ENCODE measurements at regions not wholly inside any gene's neighbourhood (a gene's known extent, or its start where the extent isn't known, plus 50 kb on each side); places are given as distances from the start of the nearest gene placed in this dataset.
"Not testable (repeated sequence)": the region's sequence is repeated elsewhere in the genome, so short reads cannot be mapped to it uniquely, and the experiment has no call there.

DNA sequence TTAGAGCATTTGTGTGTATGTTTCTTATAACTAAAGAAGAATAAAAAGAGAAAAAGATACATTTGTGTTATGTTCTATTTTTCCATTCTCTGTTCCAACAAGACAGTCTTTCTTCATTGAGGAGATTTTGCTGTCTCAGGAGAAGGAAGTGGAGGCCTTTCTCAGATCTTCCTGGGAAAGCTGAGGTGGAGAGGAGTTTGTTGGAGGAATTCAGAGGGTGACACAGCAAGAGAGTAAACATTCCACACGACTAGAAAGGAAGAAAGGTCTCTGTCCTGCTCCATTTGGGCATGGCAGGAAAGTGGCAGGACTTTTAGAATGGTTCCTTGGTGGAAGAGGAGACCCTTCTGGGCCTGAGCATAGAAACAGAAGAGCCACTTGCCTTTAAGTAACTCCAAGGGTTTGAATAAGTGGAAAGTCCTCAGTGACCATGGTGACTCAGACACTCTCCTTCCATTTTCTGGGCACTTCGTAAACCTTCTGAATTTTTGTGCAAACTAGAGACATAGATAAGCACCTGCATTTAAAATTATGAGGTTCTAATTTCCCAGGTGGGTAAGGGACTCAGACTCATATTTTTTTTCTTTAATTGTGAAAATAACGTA is 52.3 kb upstream of the COL5A2 start:
- no peak for DNase-seq

DNA sequence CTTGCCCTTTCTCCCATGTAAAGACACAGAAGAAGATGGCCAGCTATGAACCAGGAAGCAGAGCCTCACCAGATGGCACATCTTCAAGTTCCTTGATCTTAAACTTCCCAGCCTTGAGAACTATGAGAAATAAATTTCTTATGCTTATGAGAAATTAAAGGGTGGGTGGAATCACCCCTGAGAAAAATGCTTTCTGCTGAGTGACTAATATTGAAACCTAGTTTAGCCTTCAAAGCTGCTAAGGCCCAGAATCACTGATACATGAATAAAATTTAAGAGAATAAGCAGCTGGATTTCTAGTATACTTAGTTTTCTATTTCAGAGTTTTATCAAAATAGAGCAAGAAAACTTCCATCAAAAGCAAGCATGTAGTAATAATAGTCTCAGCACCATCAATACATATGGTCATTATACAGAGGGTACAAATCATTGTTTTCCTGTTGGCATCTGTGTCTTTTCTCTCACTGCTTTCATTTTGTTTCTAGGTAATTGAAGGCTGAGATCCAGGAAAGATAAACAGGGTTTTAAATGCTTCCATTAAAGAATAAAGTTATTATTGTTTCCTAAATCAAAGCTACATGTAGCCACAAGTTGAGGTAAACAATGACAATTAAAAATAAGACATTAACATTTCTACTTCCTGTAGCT is 53.3 kb upstream of the COL5A2 start:
- DNase-seq: no peak

DNA sequence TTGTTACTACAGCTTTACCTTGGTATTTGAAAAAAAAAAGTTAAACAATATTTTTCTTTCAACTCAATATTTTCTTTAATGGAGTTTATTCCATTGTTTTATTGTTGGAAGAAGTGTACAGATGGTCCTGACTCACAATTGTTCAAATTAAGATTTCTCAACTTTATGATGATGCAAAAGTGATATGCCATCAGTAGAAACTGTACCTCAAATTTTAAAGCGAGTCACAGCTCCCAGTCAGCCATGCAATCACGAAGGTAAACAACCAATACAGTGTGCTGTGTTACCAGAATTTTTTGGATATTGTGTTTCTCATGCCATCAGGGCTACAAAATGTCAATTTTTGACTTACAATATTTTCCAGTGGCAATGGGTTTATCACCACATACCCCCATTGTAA is 54.0 kb upstream of the COL5A2 start:
- DNase-seq: no peak

DNA sequence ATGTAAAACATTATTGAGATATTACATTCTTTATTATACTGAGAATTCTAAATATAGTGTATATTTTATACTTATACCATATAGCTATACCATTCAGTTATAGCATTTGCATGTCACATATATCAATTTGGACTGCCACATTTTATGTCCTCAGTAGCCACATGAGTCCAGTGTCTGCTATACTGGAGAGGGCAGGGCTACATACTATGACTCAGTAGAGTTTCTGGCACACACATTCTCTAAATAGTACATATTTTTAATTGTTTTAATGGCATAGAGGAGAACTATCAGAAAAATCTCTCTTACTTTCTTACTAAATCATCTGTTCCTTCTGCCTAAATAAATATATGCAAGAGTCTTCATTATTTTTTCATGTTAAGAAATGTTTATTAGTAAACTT is 55.4 kb upstream of the COL5A2 start:
- no peak for DNase-seq

- no peak for DNase-seq
These were observed 56.5 kb upstream of the COL5A2 start for GRCh38 chr2:189236066-189236465.

DNA sequence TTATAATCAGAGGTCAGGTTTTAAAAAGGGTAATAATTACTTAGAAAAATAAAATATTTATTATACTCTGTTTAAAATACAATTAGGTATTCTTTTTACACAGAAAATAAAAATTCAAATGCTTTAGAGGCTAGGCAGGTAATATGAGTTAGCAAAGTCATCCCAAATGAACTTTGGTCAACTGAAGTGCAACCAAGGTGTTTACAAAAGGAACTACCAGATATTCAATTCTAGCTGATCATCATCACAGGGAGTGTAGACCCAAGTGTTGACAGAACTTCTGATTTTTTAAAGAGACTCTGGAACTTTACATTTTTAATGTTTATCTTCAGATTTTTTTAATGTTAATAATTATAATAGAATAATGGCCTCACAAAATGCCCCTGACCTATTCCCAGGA is 59.3 kb upstream of the COL5A2 start:
- no peak for DNase-seq

- not testable (repeated sequence) for DNase-seq
These were observed 64.3 kb upstream of the COL5A2 start for GRCh38 chr2:189243843-189244242.

DNA sequence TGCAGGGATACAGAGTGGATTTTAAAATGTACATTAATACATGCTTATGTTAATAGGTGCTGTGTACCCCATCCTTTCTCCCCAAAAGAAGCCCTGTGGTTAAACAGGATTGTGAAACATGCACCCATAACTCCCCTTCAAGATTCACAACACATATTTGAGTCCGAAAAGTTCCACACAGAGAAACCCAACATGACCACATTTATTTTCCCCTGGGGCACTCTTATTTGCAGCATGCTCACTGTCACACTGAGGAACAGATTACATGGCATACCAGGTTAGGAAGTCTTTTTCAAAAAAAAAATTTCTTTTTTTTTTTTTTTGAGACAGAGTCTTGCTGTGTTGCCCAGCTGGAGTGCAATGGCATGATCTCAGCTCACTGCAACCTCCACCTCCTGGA is 67.7 kb upstream of the COL5A2 start:
- DNase-seq: no peak

GRCh38 chr2:189248141-189248540 is 68.6 kb upstream of the COL5A2 start:
- no peak for DNase-seq

DNA sequence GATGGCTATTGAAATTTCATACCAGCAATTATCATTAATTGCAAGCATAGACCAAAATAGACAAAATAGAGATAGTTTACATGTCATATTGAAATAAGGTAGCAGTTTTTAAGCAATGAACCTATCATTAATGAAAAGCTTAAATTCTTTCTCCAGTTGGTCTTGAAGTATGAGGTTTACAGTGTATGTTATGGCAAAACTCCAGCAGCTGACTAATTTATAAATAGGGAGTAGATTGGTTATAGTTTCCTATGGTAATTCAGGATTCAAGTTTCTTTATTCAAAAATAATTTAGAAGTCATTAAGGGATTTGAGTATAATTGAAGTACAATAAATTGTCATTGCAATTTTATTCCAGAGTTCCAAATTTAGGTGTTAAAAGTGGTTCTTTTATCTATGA is 69.6 kb upstream of the COL5A2 start:
- no peak for DNase-seq

GRCh38 chr2:189249901-189250300 is 70.3 kb upstream of the COL5A2 start:
- no peak for DNase-seq

- DNase-seq: no peak
These were observed 73.6 kb upstream of the COL5A2 start for GRCh38 chr2:189252991-189253675.

DNA sequence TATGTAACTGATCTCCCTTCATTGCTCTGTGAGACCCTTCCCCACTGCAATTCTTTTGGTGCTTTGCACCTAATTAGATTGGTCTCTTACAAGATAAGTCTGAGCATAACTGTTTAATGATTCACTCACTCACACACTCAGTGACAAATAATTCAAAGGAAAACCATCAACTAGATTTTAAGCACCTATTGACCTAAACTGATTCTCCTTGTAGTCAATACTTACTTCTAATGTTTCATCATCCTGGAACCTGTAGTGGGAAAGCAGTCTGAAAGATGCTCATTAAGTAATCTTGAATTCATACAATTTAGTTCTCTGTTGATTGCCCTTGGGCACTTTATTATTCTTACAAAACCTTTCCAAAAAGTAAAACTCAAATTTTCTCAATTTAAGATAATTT is 74.3 kb upstream of the COL5A2 start:
- DNase-seq: no peak

DNA sequence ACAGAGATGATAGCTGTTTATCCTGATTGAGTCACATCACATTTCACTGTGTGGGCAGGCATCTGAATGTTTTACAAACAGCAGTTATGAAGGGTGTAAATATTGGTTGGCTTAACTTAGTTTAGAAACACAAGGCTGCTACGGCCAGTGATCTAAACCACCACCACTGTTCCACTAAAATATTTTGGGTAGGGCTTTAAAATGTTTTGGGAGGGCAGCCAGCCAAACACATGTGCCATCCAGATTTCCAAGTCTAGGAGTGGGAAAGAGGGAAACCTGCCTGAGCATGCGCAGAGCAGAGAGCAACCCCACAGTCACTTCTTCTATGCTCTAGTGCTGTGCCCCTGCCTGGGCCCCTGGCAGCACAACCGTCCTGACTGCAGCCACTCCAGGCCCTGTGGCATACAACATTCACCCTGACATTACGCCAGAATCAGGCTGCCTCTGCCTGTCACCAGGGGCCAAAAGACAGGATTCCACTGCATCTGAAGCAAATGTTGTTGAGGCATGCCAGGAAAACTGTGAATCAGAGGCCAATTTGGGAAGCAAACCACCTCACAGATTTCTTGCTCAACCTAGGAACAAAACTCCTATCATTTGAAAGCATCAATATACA is 74.8 kb upstream of the COL5A2 start:
- no peak for DNase-seq

DNA sequence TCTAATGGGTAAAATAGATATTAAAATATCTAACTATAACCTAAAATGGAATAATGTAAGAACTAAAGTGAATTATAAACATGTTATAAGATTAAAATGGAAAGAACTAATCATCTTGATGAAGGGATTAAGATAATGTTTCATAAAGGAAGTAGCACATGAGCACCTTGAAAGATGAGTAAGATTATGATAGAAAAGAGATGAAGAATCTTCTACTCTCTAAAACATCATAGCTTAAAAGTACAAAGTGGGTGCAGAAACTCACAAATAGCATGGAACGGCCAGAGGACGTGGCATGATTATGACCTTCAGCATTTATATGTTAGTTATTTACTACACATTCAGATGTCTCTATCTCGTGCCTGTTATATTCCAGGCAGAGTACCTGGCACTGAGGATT is 76.2 kb upstream of the COL5A2 start:
- no peak for DNase-seq

DNA sequence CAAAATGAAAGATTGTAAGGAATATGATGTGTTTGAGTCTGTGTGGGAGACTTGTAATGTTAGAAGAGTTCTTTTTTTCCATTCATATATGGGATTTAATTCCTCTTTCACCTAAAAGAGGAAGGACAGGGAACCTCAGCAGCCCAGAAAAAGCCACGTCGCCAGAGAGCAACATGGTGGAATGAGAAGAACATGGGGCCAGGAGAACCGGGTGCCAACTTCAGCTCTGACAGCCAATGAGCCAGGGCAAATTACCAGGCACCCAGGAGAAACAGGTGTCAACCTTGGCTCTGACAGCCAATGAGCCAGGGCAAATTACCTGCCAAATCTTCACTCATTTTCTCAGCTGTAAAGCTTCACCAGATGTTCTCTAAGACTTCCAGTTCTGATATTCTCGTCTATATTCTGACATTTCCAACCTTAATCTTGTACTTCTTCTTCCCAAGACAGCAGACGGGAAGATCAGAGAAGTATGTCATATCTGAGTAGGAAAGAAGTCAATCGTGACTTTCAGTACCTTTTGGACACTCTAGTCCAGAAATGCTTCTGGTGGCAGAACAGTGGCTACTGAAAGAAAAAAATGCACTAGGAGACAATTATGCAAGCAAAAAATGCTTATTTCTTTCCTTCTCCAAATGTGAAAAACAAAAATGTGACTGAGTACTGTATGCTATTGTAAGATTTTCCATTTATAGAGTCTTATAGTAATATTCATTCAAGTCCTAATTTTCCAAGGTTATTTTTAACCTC is 79.2 kb upstream of the COL5A2 start:
- no peak for DNase-seq

- no peak for DNase-seq
These were observed 80.8 kb upstream of the COL5A2 start for GRCh38 chr2:189260361-189260814.

- DNase-seq: no peak
These were observed 81.9 kb upstream of the COL5A2 start for GRCh38 chr2:189261431-189261841.

GRCh38 chr2:189261916-189262315 is 82.4 kb upstream of the COL5A2 start:
- DNase-seq: no peak

GRCh38 chr2:189265696-189266320 is 86.2 kb upstream of the COL5A2 start:
- DNase-seq: no peak

GRCh38 chr2:189267491-189267890 is 87.9 kb upstream of the COL5A2 start:
- DNase-seq: no peak

DNA sequence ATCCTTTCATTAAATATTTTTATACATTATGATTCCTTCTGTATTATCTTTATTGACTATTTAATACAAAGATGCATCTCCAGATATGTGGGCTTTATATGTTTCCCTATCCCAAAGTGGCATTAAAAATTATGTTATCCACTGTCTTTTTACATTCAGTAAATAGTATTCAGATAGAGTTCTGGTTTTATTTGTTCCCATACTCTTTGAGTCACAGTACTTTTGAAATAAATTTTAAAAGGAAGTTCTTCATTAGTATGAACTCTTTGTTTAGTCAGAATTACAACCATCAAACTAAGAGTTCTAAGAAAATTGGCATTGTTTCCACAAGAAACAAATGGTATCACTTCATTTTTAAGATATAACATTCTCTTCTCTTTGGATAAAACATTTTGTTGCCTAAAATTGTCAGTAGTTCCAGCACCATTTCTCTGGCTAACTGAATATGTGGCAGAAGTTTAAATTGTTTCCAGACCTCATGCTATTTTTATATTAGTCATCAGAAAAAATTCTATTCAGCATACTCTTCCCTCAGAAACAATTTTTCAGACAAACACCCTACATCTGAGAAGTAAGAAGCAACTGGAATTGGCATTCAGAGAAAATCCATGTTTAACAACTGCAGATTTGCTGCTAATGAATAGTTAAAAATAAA is 88.5 kb upstream of the COL5A2 start:
- DNase-seq: no peak

All from NCI-H1417 treated with DMSO at 0.1 percent for 48 hours (cell line).